GM23338 (cell line): ENCODE measurements at regions not wholly inside any gene's neighbourhood (a gene's known extent, or its start where the extent isn't known, plus 50 kb on each side); places are given as distances from the start of the nearest gene placed in this dataset.

Experiments
- ATAC-seq: fragments of 200-7000 bp; cut with Tn5 transposase; 3 replicates; pipeline ENCODE4 v1.9.1; 2020
- DNase-seq: peaks from one replicate; pipeline ENCODE4 v3.0.0-alpha.2; 2015; ENCODE audit warnings: low spot score
- H2AFZ ChIP-seq: fragments of 200-600 bp; sonication (generic); 2 replicates; pipeline ENCODE4 v1.8.0; 2016; ENCODE audit warnings: antibody characterized with exemption, mild to moderate bottlenecking, moderate library complexity
- H3F3A ChIP-seq: fragments of 200-600 bp; sonication (generic); replicated peaks from 2 replicates; pipeline ENCODE4 v1.8.0; 2017; ENCODE audit warnings: antibody characterized with exemption, mixed run types, low read depth
- H3K27ac ChIP-seq: fragments of 200-600 bp; sonication (generic); 2 replicates; pipeline ENCODE4 v1.6.1; 2016; ENCODE audit warnings: low read depth
- H3K27me3 ChIP-seq: fragments of 200-600 bp; sonication (generic); 2 replicates; pipeline ENCODE4 v1.8.0; 2016; ENCODE audit warnings: mild to moderate bottlenecking, mixed run types, moderate library complexity; ENCODE audit not compliant: insufficient read depth
- H3K36me3 ChIP-seq: fragments of 200-600 bp; sonication (generic); 2 replicates; pipeline ENCODE4 v1.8.0; 2016; ENCODE audit warnings: mild to moderate bottlenecking; ENCODE audit not compliant: insufficient read depth
- H3K4me1 ChIP-seq: fragments of 200-600 bp; sonication (generic); 2 replicates; pipeline ENCODE4 v1.8.0; 2016; ENCODE audit warnings: mild to moderate bottlenecking, moderate library complexity; ENCODE audit not compliant: insufficient read depth
- H3K4me2 ChIP-seq: fragments of 200-600 bp; sonication (generic); 2 replicates; pipeline ENCODE4 v1.7.1; 2017; ENCODE audit warnings: mixed run types
- H3K4me3 ChIP-seq: fragments of 200-600 bp; sonication (generic); 2 replicates; pipeline ENCODE4 v1.6.1; 2016; ENCODE audit warnings: mixed run types
- H3K79me2 ChIP-seq: fragments of 200-600 bp; sonication (generic); replicated peaks from 2 replicates; pipeline ENCODE4 v1.8.0; 2017; ENCODE audit warnings: mild to moderate bottlenecking; ENCODE audit not compliant: insufficient read depth
- H3K9me2 ChIP-seq: fragments of 200-600 bp; sonication (generic); 2 replicates; pipeline ENCODE4 v1.8.0; 2017; ENCODE audit not compliant: insufficient read depth
- H4K20me1 ChIP-seq: fragments of 200-600 bp; sonication (generic); replicated peaks from 2 replicates; pipeline ENCODE4 v1.8.0; 2017; ENCODE audit warnings: mild to moderate bottlenecking; ENCODE audit not compliant: insufficient read depth
- H3K27ac Mint-ChIP-seq: 2 replicates; pipeline ENCODE4 v1.8.0; 2020; ENCODE audit warnings: inconsistent platforms, mild to moderate bottlenecking, moderate library complexity, mixed read lengths
- H3K27me3 Mint-ChIP-seq: 3 replicates; pipeline ENCODE4 v1.8.0; 2022; ENCODE audit warnings: low read depth, mild to moderate bottlenecking, moderate library complexity, mixed read lengths, inconsistent platforms; ENCODE audit not compliant: insufficient read depth, poor library complexity
- H3K36me3 Mint-ChIP-seq: 3 replicates; pipeline ENCODE4 v1.8.0; 2021; ENCODE audit warnings: low read depth, mild to moderate bottlenecking, inconsistent platforms, moderate library complexity, mixed read lengths
- H3K4me1 Mint-ChIP-seq: 3 replicates; pipeline ENCODE4 v1.8.0; 2020; ENCODE audit warnings: mild to moderate bottlenecking, inconsistent platforms, mixed read lengths
- H3K4me3 Mint-ChIP-seq: 3 replicates; pipeline ENCODE4 v1.8.0; 2021; ENCODE audit warnings: moderate library complexity, mild to moderate bottlenecking, inconsistent platforms, mixed read lengths
- H3K9me3 Mint-ChIP-seq: 3 replicates; pipeline ENCODE4 v1.8.0; 2020; ENCODE audit warnings: moderate library complexity, mild to moderate bottlenecking, inconsistent platforms, mixed read lengths
- CREB1 ChIP-seq: fragments of 250-450 bp; sonication (Bioruptor Pico); IDR thresholded peaks from 2 replicates; pipeline ENCODE4 v1.5.0; 2020; ENCODE audit warnings: low read depth, mild to moderate bottlenecking, moderate library complexity
- EZH2phosphoT487 ChIP-seq: fragments of 200-600 bp; sonication (generic); IDR thresholded peaks from one replicate; pipeline ENCODE4 v1.8.1; 2018; ENCODE audit warnings: antibody characterized with exemption; ENCODE audit not compliant: unreplicated experiment
- JUNB ChIP-seq: IDR thresholded peaks from one replicate; pipeline ENCODE4 v1.6.1; 2016; ENCODE audit warnings: antibody characterized with exemption; ENCODE audit not compliant: unreplicated experiment
- TF ChIP-seq, protein P1 (sequence below), 2 experiments: fragments of 200-600 bp in 1 of 2; sonication (generic) in 1 of 2; conservative IDR thresholded peaks; 2 replicates each; pipeline versions ENCODE4 v1.5.1 to v1.6.1; 2016 to 2017; ENCODE audit warnings: antibody characterized with exemption in 2 of 2, low read depth in 2 of 2, mild to moderate bottlenecking in 2 of 2, moderate library complexity in 1 of 2
- TF ChIP-seq, protein P2 (sequence below): IDR thresholded peaks from one replicate; pipeline ENCODE4 v1.6.1; 2018; ENCODE audit warnings: antibody characterized with exemption; ENCODE audit not compliant: unreplicated experiment
- TF ChIP-seq, protein P3 (sequence below): fragments of 250-450 bp; sonication (Bioruptor Pico); IDR thresholded peaks from 2 replicates; pipeline ENCODE4 v1.5.0; 2020; ENCODE audit warnings: mild to moderate bottlenecking, moderate library complexity
- TF ChIP-seq, protein P4 (sequence below): IDR thresholded peaks from 2 replicates; pipeline ENCODE4 v1.6.1; 2016; ENCODE audit warnings: antibody characterized with exemption

DNA sequence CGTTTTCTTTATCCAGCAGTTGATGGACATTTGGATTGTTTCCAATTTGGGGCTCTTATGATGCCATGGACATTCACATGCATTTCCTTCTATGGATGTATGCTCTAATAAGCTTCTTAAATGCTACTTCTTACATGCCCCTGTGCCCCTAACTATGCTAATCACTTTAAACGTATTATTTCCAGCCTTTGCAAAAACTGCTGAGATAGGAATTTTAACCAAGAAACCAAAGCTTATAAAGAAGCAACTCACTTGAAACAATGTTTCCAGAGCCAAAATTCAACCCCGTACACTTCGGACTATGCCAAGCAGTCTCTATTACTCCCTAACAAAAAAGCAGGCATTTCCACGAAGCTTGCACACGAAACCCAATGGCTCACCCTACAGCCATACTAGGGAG, 545.6 kb upstream of the WWC1 start (continued):
- TF ChIP-seq, protein P1, sequence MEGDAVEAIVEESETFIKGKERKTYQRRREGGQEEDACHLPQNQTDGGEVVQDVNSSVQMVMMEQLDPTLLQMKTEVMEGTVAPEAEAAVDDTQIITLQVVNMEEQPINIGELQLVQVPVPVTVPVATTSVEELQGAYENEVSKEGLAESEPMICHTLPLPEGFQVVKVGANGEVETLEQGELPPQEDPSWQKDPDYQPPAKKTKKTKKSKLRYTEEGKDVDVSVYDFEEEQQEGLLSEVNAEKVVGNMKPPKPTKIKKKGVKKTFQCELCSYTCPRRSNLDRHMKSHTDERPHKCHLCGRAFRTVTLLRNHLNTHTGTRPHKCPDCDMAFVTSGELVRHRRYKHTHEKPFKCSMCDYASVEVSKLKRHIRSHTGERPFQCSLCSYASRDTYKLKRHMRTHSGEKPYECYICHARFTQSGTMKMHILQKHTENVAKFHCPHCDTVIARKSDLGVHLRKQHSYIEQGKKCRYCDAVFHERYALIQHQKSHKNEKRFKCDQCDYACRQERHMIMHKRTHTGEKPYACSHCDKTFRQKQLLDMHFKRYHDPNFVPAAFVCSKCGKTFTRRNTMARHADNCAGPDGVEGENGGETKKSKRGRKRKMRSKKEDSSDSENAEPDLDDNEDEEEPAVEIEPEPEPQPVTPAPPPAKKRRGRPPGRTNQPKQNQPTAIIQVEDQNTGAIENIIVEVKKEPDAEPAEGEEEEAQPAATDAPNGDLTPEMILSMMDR (conservative IDR thresholded peaks at IDR 0.05; ENCODE audit: low read depth in 2 of 2), result no peak

DNA sequence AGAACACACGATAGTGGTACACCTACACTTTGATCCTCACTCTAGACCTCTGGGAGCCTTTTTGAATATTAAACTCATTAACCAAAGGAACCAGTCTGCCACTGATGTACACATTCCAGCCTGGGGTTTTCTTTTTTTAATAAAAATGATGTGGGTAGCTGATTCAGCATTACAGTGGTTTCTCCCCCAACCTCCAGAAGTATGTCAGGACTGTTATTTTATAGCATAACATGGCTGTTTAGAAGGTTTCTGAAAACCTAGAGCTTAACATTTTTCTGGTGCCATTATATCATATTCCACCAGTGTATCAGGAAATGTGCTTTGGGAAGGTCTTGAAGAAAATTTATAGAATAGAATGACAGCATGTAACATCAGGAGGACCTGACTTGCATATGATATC, 540.9 kb upstream of the WWC1 start:
- Histone ChIP-seq H3K4me2 (no peak overlapping the region), H3K4me3 (no peak overlapping the region), H2AFZ (no peak overlapping the region), H3K36me3 (no peaks in the 10 kb centered on the region), H3F3A (no peaks in the 10 kb centered on the region), H3K4me1 (no peaks in the 10 kb centered on the region), H3K27ac (no peak overlapping the region), H3K9me2 (0 out of 2 replicates have a peak, but pooled peaks cover 3% of the 10 kb centered on the region), H3K27me3 (no peaks in the 10 kb centered on the region), H3K79me2 (no peaks in the 10 kb centered on the region), H4K20me1 (no peaks in the 10 kb centered on the region)
- TF ChIP-seq, protein P2, sequence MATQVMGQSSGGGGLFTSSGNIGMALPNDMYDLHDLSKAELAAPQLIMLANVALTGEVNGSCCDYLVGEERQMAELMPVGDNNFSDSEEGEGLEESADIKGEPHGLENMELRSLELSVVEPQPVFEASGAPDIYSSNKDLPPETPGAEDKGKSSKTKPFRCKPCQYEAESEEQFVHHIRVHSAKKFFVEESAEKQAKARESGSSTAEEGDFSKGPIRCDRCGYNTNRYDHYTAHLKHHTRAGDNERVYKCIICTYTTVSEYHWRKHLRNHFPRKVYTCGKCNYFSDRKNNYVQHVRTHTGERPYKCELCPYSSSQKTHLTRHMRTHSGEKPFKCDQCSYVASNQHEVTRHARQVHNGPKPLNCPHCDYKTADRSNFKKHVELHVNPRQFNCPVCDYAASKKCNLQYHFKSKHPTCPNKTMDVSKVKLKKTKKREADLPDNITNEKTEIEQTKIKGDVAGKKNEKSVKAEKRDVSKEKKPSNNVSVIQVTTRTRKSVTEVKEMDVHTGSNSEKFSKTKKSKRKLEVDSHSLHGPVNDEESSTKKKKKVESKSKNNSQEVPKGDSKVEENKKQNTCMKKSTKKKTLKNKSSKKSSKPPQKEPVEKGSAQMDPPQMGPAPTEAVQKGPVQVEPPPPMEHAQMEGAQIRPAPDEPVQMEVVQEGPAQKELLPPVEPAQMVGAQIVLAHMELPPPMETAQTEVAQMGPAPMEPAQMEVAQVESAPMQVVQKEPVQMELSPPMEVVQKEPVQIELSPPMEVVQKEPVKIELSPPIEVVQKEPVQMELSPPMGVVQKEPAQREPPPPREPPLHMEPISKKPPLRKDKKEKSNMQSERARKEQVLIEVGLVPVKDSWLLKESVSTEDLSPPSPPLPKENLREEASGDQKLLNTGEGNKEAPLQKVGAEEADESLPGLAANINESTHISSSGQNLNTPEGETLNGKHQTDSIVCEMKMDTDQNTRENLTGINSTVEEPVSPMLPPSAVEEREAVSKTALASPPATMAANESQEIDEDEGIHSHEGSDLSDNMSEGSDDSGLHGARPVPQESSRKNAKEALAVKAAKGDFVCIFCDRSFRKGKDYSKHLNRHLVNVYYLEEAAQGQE, result no peak
- TF ChIP-seq, protein P3, sequence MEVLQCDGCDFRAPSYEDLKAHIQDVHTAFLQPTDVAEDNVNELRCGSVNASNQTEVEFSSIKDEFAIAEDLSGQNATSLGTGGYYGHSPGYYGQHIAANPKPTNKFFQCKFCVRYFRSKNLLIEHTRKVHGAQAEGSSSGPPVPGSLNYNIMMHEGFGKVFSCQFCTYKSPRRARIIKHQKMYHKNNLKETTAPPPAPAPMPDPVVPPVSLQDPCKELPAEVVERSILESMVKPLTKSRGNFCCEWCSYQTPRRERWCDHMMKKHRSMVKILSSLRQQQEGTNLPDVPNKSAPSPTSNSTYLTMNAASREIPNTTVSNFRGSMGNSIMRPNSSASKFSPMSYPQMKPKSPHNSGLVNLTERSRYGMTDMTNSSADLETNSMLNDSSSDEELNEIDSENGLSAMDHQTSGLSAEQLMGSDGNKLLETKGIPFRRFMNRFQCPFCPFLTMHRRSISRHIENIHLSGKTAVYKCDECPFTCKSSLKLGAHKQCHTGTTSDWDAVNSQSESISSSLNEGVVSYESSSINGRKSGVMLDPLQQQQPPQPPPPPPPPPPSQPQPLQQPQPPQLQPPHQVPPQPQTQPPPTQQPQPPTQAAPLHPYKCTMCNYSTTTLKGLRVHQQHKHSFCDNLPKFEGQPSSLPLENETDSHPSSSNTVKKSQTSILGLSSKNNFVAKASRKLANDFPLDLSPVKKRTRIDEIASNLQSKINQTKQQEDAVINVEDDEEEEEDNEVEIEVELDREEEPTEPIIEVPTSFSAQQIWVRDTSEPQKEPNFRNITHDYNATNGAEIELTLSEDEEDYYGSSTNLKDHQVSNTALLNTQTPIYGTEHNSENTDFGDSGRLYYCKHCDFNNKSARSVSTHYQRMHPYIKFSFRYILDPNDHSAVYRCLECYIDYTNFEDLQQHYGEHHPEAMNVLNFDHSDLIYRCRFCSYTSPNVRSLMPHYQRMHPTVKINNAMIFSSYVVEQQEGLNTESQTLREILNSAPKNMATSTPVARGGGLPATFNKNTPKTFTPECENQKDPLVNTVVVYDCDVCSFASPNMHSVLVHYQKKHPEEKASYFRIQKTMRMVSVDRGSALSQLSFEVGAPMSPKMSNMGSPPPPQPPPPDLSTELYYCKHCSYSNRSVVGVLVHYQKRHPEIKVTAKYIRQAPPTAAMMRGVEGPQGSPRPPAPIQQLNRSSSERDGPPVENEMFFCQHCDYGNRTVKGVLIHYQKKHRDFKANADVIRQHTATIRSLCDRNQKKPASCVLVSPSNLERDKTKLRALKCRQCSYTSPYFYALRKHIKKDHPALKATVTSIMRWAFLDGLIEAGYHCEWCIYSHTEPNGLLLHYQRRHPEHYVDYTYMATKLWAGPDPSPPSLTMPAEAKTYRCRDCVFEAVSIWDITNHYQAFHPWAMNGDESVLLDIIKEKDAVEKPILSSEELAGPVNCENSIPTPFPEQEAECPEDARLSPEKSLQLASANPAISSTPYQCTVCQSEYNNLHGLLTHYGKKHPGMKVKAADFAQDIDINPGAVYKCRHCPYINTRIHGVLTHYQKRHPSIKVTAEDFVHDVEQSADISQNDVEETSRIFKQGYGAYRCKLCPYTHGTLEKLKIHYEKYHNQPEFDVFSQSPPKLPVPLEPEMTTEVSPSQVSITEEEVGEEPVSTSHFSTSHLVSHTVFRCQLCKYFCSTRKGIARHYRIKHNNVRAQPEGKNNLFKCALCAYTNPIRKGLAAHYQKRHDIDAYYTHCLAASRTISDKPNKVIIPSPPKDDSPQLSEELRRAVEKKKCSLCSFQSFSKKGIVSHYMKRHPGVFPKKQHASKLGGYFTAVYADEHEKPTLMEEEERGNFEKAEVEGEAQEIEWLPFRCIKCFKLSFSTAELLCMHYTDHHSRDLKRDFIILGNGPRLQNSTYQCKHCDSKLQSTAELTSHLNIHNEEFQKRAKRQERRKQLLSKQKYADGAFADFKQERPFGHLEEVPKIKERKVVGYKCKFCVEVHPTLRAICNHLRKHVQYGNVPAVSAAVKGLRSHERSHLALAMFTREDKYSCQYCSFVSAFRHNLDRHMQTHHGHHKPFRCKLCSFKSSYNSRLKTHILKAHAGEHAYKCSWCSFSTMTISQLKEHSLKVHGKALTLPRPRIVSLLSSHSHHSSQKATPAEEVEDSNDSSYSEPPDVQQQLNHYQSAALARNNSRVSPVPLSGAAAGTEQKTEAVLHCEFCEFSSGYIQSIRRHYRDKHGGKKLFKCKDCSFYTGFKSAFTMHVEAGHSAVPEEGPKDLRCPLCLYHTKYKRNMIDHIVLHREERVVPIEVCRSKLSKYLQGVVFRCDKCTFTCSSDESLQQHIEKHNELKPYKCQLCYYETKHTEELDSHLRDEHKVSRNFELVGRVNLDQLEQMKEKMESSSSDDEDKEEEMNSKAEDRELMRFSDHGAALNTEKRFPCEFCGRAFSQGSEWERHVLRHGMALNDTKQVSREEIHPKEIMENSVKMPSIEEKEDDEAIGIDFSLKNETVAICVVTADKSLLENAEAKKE (CRISPR knock-in tag), result no peak
- no peak for TF ChIP-seq JUNB
- TF ChIP-seq, protein P4, sequence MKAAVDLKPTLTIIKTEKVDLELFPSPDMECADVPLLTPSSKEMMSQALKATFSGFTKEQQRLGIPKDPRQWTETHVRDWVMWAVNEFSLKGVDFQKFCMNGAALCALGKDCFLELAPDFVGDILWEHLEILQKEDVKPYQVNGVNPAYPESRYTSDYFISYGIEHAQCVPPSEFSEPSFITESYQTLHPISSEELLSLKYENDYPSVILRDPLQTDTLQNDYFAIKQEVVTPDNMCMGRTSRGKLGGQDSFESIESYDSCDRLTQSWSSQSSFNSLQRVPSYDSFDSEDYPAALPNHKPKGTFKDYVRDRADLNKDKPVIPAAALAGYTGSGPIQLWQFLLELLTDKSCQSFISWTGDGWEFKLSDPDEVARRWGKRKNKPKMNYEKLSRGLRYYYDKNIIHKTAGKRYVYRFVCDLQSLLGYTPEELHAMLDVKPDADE, result no peak
- TF ChIP-seq CREB1 (CRISPR knock-in tag), result no peak
- no peak for TF ChIP-seq EZH2phosphoT487
- Mint-ChIP-seq H3K4me1 (peaks cover 15% of the 10 kb centered on the region), H3K4me3 (no peak overlapping the region), H3K27ac (no peak overlapping the region), H3K36me3 (no peaks in the 10 kb centered on the region), H3K27me3 (peaks cover 1% of the 10 kb centered on the region), H3K9me3 (no peaks in the 10 kb centered on the region; the same call in 2 of the 3 replicates)
- DNase-seq (no peak), ATAC-seq (no peak)
